Calu3 (cell line): ENCODE measurements at regions not wholly inside any gene's neighbourhood (a gene's known extent, or its start where the extent isn't known, plus 50 kb on each side); places are given as distances from the start of the nearest gene placed in this dataset.

ENCODE experiments used
- BruUV-seq: library from RNA; stranded (reverse); fragments of 400-500 nt; replicated peaks from 2 replicates; lab custom pipeline; 2021; lab: Mats Ljungman, UMichigan
- CTCF ChIA-PET: fragments of 300-600 bp; sonication (Branson Sonifier 250); formaldehyde crosslinking; loops from one replicate; lab custom pipeline; 2022; ENCODE audit warnings: antibody characterized with exemption; lab: Charles Lee
- DNase-seq: peaks from one replicate; pipeline ENCODE4 v3.0.0; 2022
- H3K27ac Mint-ChIP-seq: one replicate; pipeline ENCODE4 v1.8.0; 2022; ENCODE audit warnings: mixed read lengths; ENCODE audit not compliant: unreplicated experiment
- H3K27me3 Mint-ChIP-seq: one replicate; pipeline ENCODE4 v1.8.0; 2022; ENCODE audit warnings: mixed read lengths; ENCODE audit not compliant: unreplicated experiment
- H3K36me3 Mint-ChIP-seq: one replicate; pipeline ENCODE4 v1.8.0; 2022; ENCODE audit warnings: mild to moderate bottlenecking, moderate library complexity, mixed read lengths; ENCODE audit not compliant: insufficient read depth, unreplicated experiment
- H3K4me1 Mint-ChIP-seq: one replicate; pipeline ENCODE4 v1.8.0; 2022; ENCODE audit warnings: mild to moderate bottlenecking, low read depth, mixed read lengths; ENCODE audit not compliant: unreplicated experiment
- H3K4me3 Mint-ChIP-seq: one replicate; pipeline ENCODE4 v1.8.0; 2022; ENCODE audit warnings: mild to moderate bottlenecking, low read depth, moderate library complexity, mixed read lengths; ENCODE audit not compliant: unreplicated experiment
- H3K9me3 Mint-ChIP-seq: one replicate; pipeline ENCODE4 v1.8.0; 2022; ENCODE audit warnings: low read depth, mixed read lengths; ENCODE audit not compliant: unreplicated experiment
- CTCF ChIP-seq: fragments of 200-600 bp; IDR thresholded peaks from one replicate; pipeline ENCODE4 v1.8.0; 2022; ENCODE audit warnings: antibody characterized with exemption; ENCODE audit not compliant: unreplicated experiment
- intact Hi-C: fragments of 100-400 bp; cut with micrococcal nuclease; formaldehyde crosslinking; loops from one replicate; pipeline ENCODE4 v1.10.0; 2022; ENCODE audit not compliant: unreplicated experiment

- no TSS peak for BruUV-seq
- intact Hi-C loops, result no loop called here
- CTCF ChIA-PET, result no interaction called here
- DNase-seq, result no peak
- Mint-ChIP-seq H3K36me3 (no peaks in the 10 kb centered on the region), H3K27me3 (no peaks in the 10 kb centered on the region), H3K4me3 (no peak overlapping the region), H3K9me3 (peaks cover 6% of the 10 kb centered on the region), H3K27ac (no peak overlapping the region), H3K4me1 (no peaks in the 10 kb centered on the region)
- TF ChIP-seq CTCF, result no peak
Observed at GRCh38 chr7:145224775-145225174, 388.9 kb upstream of the TPK1 start.

- CTCF ChIA-PET, result no interaction called here
- Mint-ChIP-seq H3K9me3 (peaks cover 14% of the 10 kb centered on the region), H3K4me1 (no peaks in the 10 kb centered on the region), H3K36me3 (no peaks in the 10 kb centered on the region), H3K27me3 (no peaks in the 10 kb centered on the region), H3K27ac (no peak overlapping the region), H3K4me3 (no peak overlapping the region)
- intact Hi-C loops, result no loop called here
- no TSS peak for BruUV-seq
- no peak for DNase-seq
- no peak for TF ChIP-seq CTCF
Observed at GRCh38 chr7:145219461-145219860, 383.6 kb upstream of the TPK1 start.

- DNase-seq, result no peak
- Mint-ChIP-seq H3K27me3 (no peaks in the 10 kb centered on the region), H3K4me1 (no peaks in the 10 kb centered on the region), H3K27ac (no peak overlapping the region), H3K36me3 (no peaks in the 10 kb centered on the region), H3K9me3 (peaks cover 16% of the 10 kb centered on the region), H3K4me3 (no peak overlapping the region)
- CTCF ChIA-PET, result no interaction called here
- no TSS peak for BruUV-seq
- intact Hi-C loops, result no loop called here
- no peak for TF ChIP-seq CTCF
Observed at GRCh38 chr7:145216866-145217265, 381.0 kb upstream of the TPK1 start.

GRCh38 chr7:145212050-145212449, 376.2 kb upstream of the TPK1 start:
- CTCF ChIA-PET, result no interaction called here
- TF ChIP-seq CTCF, result no peak
- H3K9me3 Mint-ChIP-seq, result peaks cover 13% of the 10 kb centered on the region
- H3K4me3 Mint-ChIP-seq, result no peak overlapping the region
- H3K27me3 Mint-ChIP-seq, result no peaks in the 10 kb centered on the region
- no peak for DNase-seq
- no TSS peak for BruUV-seq
- H3K36me3 Mint-ChIP-seq, result no peaks in the 10 kb centered on the region
- intact Hi-C loops, result no loop called here
- H3K27ac Mint-ChIP-seq, result no peak overlapping the region
- no peaks in the 10 kb centered on the region for H3K4me1 Mint-ChIP-seq
